Ascending aorta (tissue), 2 donors: ENCODE measurements at regions not wholly inside any gene's neighbourhood (a gene's known extent, or its start where the extent isn't known, plus 50 kb on each side); places are given as distances from the start of the nearest gene placed in this dataset.
A peak's percentile ranks its signal among the peaks of the same experiment; 100 is the strongest.

Source experiments
- DNase-seq, 2 donors: peaks; one replicate each; pipeline ENCODE4 v3.0.0-alpha.2; 2019; ENCODE audit warnings: low spot score in 2 of 2
- H3K27ac ChIP-seq, 2 donors: fragments of 200-600 bp; sonication (generic); one replicate each; pipeline ENCODE4 v1.5.1; 2016 to 2017; ENCODE audit warnings: mild to moderate bottlenecking in 1 of 2
- H3K27me3 ChIP-seq: fragments of 200-600 bp; sonication (generic); one replicate; pipeline ENCODE4 v1.5.1; 2017
- H3K36me3 ChIP-seq, 2 donors: fragments of 200-600 bp; sonication (generic); one replicate each; pipeline ENCODE4 v1.5.1; 2016
- H3K4me1 ChIP-seq, 2 donors: fragments of 200-600 bp; sonication (generic); one replicate each; pipeline ENCODE4 v1.5.1; 2016 to 2017; ENCODE audit warnings: mild to moderate bottlenecking in 1 of 2
- H3K4me3 ChIP-seq, 2 donors: fragments of 200-600 bp; sonication (generic); one replicate each; pipeline ENCODE4 v1.5.1; 2016 to 2017; ENCODE audit warnings: mild to moderate bottlenecking in 1 of 2
- H3K9me3 ChIP-seq, 2 donors: fragments of 200-600 bp; sonication (generic); one replicate each; pipeline ENCODE4 v1.5.1; 2016
- intact Hi-C: fragments of 100-400 bp; cut with DNase I; formaldehyde crosslinking; loops from one replicate; pipeline ENCODE4 v1.15.1; 2023
- TF ChIP-seq, protein P1 (sequence below), 3 experiments: fragments of 200-600 bp in 2 of 3; fragments of 450-650 bp in 1 of 3; sonication (generic) in 2 of 3; IDR thresholded peaks; one replicate each; pipeline ENCODE4 v1.5.1; 2016 to 2019; ENCODE audit warnings: antibody characterized with exemption in 3 of 3, mild to moderate bottlenecking in 1 of 3, moderate library complexity in 1 of 3

DNA sequence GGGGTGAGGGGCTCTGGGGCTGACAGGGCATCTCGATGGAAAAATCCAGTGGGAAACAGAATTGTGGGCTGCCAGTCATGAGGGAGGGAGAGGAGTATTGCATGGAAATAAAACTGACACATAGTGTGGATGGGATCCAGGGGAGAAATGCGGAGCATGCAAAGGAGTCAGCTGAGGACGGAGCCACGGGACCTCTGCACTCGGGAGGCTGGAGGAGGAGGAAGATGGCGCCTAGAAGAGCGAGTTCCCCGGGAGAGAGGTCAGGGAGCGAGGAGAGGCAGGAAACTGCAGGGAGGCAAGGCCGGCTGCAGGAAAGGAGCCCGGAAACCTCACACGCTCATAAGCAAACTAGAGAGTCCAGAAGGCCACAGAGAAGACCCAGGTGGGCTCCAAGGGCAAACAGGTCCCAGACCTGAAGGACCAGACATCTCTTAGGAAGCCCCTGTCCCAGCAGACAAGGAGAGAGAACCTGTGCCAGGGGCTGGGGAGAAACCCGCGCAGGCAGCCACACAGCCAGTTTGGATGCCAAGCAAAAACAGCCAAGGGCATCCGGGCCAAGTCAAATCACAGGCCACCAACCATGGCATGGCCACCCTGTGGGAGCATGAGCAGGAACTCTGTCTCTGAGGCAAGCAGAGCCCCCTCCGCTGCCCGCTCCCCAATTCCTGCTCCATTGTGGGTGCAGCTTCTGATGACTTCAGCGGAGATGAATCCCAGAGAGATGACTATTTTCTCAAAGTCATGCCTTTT lies 218.8 kb upstream of the ID2 start:
- TF ChIP-seq, protein P1, sequence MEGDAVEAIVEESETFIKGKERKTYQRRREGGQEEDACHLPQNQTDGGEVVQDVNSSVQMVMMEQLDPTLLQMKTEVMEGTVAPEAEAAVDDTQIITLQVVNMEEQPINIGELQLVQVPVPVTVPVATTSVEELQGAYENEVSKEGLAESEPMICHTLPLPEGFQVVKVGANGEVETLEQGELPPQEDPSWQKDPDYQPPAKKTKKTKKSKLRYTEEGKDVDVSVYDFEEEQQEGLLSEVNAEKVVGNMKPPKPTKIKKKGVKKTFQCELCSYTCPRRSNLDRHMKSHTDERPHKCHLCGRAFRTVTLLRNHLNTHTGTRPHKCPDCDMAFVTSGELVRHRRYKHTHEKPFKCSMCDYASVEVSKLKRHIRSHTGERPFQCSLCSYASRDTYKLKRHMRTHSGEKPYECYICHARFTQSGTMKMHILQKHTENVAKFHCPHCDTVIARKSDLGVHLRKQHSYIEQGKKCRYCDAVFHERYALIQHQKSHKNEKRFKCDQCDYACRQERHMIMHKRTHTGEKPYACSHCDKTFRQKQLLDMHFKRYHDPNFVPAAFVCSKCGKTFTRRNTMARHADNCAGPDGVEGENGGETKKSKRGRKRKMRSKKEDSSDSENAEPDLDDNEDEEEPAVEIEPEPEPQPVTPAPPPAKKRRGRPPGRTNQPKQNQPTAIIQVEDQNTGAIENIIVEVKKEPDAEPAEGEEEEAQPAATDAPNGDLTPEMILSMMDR (IDR thresholded peaks at IDR 0.05), result no peak
- Histone ChIP-seq H3K36me3 (no peaks in the 10 kb centered on the region), H3K9me3 (no peaks in the 10 kb centered on the region), H3K27ac (no peak overlapping the region), H3K4me3 (no peak overlapping the region), H3K4me1 (no peaks in the 10 kb centered on the region), H3K27me3 (no peaks in the 10 kb centered on the region)
- intact Hi-C loops, result no loop called here
- DNase-seq, result peak in 1 of 2 donors; percentile 52

DNA sequence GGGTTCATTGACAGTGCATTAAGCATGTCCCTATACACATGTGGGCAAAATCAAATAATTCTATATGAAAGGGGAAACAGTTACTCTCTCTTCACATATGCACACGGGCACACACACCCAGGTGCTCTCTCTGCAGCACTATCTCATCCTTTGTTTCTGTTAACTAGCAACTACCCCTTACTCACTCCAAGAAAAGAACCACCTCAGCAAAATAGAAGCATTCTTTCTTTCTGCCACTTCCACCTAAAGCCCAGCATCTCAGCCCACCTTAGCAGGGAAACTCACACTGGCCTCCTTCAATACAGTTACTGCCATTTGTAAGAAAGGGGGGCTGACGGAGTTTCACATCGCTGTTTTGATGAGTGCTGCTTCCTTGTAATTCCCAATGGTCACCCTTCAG lies 216.3 kb upstream of the ID2 start:
- no peaks in the 10 kb centered on the region for H3K9me3 ChIP-seq
- intact Hi-C loops, result no loop called here

DNA sequence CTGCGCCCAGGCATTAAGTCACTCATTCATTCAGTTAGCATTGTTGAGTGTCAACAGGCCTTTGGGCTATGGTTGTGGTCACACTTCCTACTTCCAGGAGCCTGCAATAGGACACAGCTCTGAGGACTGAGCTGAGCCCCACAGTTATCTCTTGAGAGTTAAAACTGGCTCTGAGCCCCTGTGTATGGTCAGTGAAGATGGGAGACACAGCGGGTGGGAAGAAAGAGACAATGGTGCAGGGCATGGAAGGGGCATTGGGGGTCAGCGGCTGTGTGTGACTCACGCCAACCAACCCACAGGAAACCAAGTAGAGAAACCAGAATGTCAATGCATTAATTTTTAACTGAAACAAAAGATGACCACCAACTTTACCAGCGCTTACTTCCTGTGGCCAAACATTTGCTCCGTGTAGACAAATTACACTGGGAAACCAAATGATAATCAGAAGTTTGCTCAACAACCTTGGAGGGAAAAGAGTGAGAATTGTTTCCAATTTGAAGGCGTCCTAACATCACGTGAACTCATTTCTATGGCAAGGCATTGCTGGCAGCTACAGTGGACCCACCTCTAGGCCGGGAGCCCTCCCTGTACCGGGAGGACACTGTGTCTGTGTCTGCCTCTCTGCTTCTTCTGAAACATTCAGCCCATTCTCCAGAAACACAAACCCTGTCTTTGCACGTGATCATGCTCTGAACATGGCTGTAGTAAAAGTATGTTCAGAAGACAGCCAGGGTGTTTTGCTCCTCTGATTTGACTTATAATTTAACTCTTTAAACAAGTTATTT lies 212.0 kb upstream of the ID2 start:
- H3K27ac ChIP-seq, result no peak overlapping the region
- no peaks in the 10 kb centered on the region for H3K27me3 ChIP-seq
- no peaks in the 10 kb centered on the region for H3K9me3 ChIP-seq
- H3K4me3 ChIP-seq, result no peak overlapping the region
- TF ChIP-seq, protein P1 (IDR thresholded peaks at IDR 0.05), result no peak
- no peaks in the 10 kb centered on the region for H3K36me3 ChIP-seq
- H3K4me1 ChIP-seq, result no peaks in the 10 kb centered on the region
- DNase-seq, result no peak
- intact Hi-C loops, result no loop called here

More for the DNA sequence above, 216.3 kb upstream of the ID2 start:
- H3K36me3 ChIP-seq, result no peaks in the 10 kb centered on the region
- no peaks in the 10 kb centered on the region for H3K27me3 ChIP-seq
- no peaks in the 10 kb centered on the region for H3K4me1 ChIP-seq
- TF ChIP-seq, protein P1 (IDR thresholded peaks at IDR 0.05), result no peak
- DNase-seq, result peak in 1 of 2 donors; percentile 25
- H3K4me3 ChIP-seq, result no peak overlapping the region
- no peak overlapping the region for H3K27ac ChIP-seq

DNA sequence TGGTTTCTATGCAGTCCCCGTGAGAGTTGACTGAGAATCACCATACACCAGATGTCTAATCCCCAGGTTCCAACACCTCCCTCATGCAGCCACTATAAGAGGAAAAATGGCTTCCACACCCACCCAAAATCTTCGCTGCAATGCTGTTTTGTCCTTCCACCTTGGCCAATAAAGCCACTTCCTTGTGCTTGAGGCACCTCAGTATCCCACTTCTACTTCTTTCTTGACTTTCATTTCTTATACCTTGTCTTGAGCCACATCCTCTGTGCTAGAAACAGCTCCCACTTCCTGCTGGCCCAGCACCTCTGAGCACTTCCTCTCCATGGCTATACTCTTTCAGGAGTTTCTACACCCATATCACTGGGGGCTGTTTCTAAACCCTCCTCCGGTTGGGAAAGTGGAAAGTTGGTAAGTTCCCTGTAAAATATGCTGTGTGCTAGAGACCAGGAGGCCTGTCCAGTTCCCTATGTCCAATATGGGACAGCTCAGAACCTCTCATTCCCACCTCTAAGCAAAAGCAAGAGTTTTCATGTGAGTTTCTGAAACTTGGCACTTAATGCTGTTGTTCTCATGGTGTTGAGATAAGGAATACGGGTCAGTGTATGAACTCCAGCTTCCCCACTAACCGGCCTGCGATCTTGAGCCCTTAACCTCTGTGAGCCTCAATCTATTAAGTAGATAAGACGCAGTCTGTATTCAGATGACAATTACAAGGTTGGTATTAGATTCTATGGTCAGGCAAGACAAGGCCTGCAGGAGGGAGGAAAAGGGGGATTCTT lies 209.1 kb upstream of the ID2 start:
- no peak overlapping the region for H3K27ac ChIP-seq
- TF ChIP-seq, protein P1 (IDR thresholded peaks at IDR 0.05), result no peak
- no peak for DNase-seq
- H3K36me3 ChIP-seq, result no peaks in the 10 kb centered on the region
- intact Hi-C loops, result no loop called here
- no peaks in the 10 kb centered on the region for H3K4me1 ChIP-seq
- H3K9me3 ChIP-seq, result no peaks in the 10 kb centered on the region
- H3K27me3 ChIP-seq, result no peaks in the 10 kb centered on the region
- no peak overlapping the region for H3K4me3 ChIP-seq

DNA sequence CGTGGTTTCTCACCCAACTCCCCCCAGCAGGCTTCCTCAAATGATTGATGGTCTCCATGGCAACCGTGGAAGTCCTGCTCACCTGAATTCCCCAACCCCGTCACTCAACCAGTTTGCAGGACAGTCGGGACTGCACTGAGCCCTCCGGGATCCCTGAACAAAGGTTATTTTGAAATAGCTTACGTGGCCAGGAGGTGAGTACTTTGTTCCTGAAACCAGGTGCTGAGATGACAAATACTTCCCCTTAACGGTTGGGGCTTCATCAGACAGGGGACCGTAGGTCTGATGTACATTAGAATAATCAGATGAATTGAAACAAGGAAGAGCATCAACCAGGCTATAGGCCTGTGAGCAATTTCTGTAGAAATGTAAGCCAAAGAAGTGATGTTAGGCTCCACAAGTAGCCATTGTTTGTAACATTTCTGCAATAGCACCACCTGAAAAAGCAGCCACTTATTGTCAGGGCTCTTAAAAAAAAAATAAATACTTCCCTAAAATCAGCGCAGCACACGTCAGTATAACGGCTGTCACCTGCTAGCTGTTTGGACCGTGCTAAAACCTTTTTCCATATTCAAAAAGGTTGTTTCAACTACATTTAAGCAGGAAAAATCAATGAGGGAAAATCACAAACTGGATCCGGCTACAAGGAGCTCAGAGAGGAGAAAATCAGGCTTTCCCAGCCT lies 206.4 kb upstream of the ID2 start:
- TF ChIP-seq, protein P1 (IDR thresholded peaks at IDR 0.05), result no peak
- no peak for DNase-seq
- Histone ChIP-seq H3K27ac (no peak overlapping the region), H3K4me1 (no peaks in the 10 kb centered on the region), H3K36me3 (no peaks in the 10 kb centered on the region), H3K9me3 (no peaks in the 10 kb centered on the region), H3K27me3 (no peaks in the 10 kb centered on the region), H3K4me3 (no peak overlapping the region)
- intact Hi-C loops, result no loop called here
